GM23338 (cell line): ENCODE measurements at regions not wholly inside any gene's neighbourhood (a gene's known extent, or its start where the extent isn't known, plus 50 kb on each side); places are given as distances from the start of the nearest gene placed in this dataset.

Experiments used
- ATAC-seq: fragments of 200-7000 bp; cut with Tn5 transposase; 3 replicates; pipeline ENCODE4 v1.9.1; 2020
- DNase-seq: peaks from one replicate; pipeline ENCODE4 v3.0.0-alpha.2; 2015; ENCODE audit warnings: low spot score
- H2AFZ ChIP-seq: fragments of 200-600 bp; sonication (generic); 2 replicates; pipeline ENCODE4 v1.8.0; 2016; ENCODE audit warnings: antibody characterized with exemption, mild to moderate bottlenecking, moderate library complexity
- H3F3A ChIP-seq: fragments of 200-600 bp; sonication (generic); replicated peaks from 2 replicates; pipeline ENCODE4 v1.8.0; 2017; ENCODE audit warnings: antibody characterized with exemption, mixed run types, low read depth
- H3K27ac ChIP-seq: fragments of 200-600 bp; sonication (generic); 2 replicates; pipeline ENCODE4 v1.6.1; 2016; ENCODE audit warnings: low read depth
- H3K27me3 ChIP-seq: fragments of 200-600 bp; sonication (generic); 2 replicates; pipeline ENCODE4 v1.8.0; 2016; ENCODE audit warnings: mild to moderate bottlenecking, mixed run types, moderate library complexity; ENCODE audit not compliant: insufficient read depth
- H3K36me3 ChIP-seq: fragments of 200-600 bp; sonication (generic); 2 replicates; pipeline ENCODE4 v1.8.0; 2016; ENCODE audit warnings: mild to moderate bottlenecking; ENCODE audit not compliant: insufficient read depth
- H3K4me1 ChIP-seq: fragments of 200-600 bp; sonication (generic); 2 replicates; pipeline ENCODE4 v1.8.0; 2016; ENCODE audit warnings: mild to moderate bottlenecking, moderate library complexity; ENCODE audit not compliant: insufficient read depth
- H3K4me2 ChIP-seq: fragments of 200-600 bp; sonication (generic); 2 replicates; pipeline ENCODE4 v1.7.1; 2017; ENCODE audit warnings: mixed run types
- H3K4me3 ChIP-seq: fragments of 200-600 bp; sonication (generic); 2 replicates; pipeline ENCODE4 v1.6.1; 2016; ENCODE audit warnings: mixed run types
- H3K79me2 ChIP-seq: fragments of 200-600 bp; sonication (generic); replicated peaks from 2 replicates; pipeline ENCODE4 v1.8.0; 2017; ENCODE audit warnings: mild to moderate bottlenecking; ENCODE audit not compliant: insufficient read depth
- H3K9me2 ChIP-seq: fragments of 200-600 bp; sonication (generic); 2 replicates; pipeline ENCODE4 v1.8.0; 2017; ENCODE audit not compliant: insufficient read depth
- H4K20me1 ChIP-seq: fragments of 200-600 bp; sonication (generic); replicated peaks from 2 replicates; pipeline ENCODE4 v1.8.0; 2017; ENCODE audit warnings: mild to moderate bottlenecking; ENCODE audit not compliant: insufficient read depth
- H3K27ac Mint-ChIP-seq: 2 replicates; pipeline ENCODE4 v1.8.0; 2020; ENCODE audit warnings: inconsistent platforms, mild to moderate bottlenecking, moderate library complexity, mixed read lengths
- H3K27me3 Mint-ChIP-seq: 3 replicates; pipeline ENCODE4 v1.8.0; 2022; ENCODE audit warnings: low read depth, mild to moderate bottlenecking, moderate library complexity, mixed read lengths, inconsistent platforms; ENCODE audit not compliant: insufficient read depth, poor library complexity
- H3K36me3 Mint-ChIP-seq: 3 replicates; pipeline ENCODE4 v1.8.0; 2021; ENCODE audit warnings: low read depth, mild to moderate bottlenecking, inconsistent platforms, moderate library complexity, mixed read lengths
- H3K4me1 Mint-ChIP-seq: 3 replicates; pipeline ENCODE4 v1.8.0; 2020; ENCODE audit warnings: mild to moderate bottlenecking, inconsistent platforms, mixed read lengths
- H3K4me3 Mint-ChIP-seq: 3 replicates; pipeline ENCODE4 v1.8.0; 2021; ENCODE audit warnings: moderate library complexity, mild to moderate bottlenecking, inconsistent platforms, mixed read lengths
- H3K9me3 Mint-ChIP-seq: 3 replicates; pipeline ENCODE4 v1.8.0; 2020; ENCODE audit warnings: moderate library complexity, mild to moderate bottlenecking, inconsistent platforms, mixed read lengths
- CREB1 ChIP-seq: fragments of 250-450 bp; sonication (Bioruptor Pico); IDR thresholded peaks from 2 replicates; pipeline ENCODE4 v1.5.0; 2020; ENCODE audit warnings: low read depth, mild to moderate bottlenecking, moderate library complexity
- CTCF ChIP-seq, 2 experiments: fragments of 200-600 bp in 1 of 2; sonication (generic) in 1 of 2; conservative IDR thresholded peaks; 2 replicates each; pipeline versions ENCODE4 v1.5.1 to v1.6.1; 2016 to 2017; ENCODE audit warnings: antibody characterized with exemption in 2 of 2, low read depth in 2 of 2, mild to moderate bottlenecking in 2 of 2, moderate library complexity in 1 of 2
- ETS1 ChIP-seq: IDR thresholded peaks from 2 replicates; pipeline ENCODE4 v1.6.1; 2016; ENCODE audit warnings: antibody characterized with exemption
- EZH2 ChIP-seq: fragments of 200-600 bp; sonication (generic); IDR thresholded peaks from one replicate; pipeline ENCODE4 v1.8.0; 2017; ENCODE audit warnings: antibody characterized with exemption, mild to moderate bottlenecking, low read depth; ENCODE audit not compliant: unreplicated experiment
- EZH2phosphoT487 ChIP-seq: fragments of 200-600 bp; sonication (generic); IDR thresholded peaks from one replicate; pipeline ENCODE4 v1.8.1; 2018; ENCODE audit warnings: antibody characterized with exemption; ENCODE audit not compliant: unreplicated experiment
- JUNB ChIP-seq: IDR thresholded peaks from one replicate; pipeline ENCODE4 v1.6.1; 2016; ENCODE audit warnings: antibody characterized with exemption; ENCODE audit not compliant: unreplicated experiment
- NANOG ChIP-seq: IDR thresholded peaks from 2 replicates; pipeline ENCODE4 v1.6.1; 2016; ENCODE audit warnings: antibody characterized with exemption, borderline replicate concordance
- POLR2AphosphoS5 ChIP-seq: IDR thresholded peaks from 2 replicates; pipeline ENCODE4 v1.6.1; 2016; ENCODE audit warnings: antibody characterized with exemption, low read depth
- REST ChIP-seq: IDR thresholded peaks from one replicate; pipeline ENCODE4 v1.6.1; 2018; ENCODE audit warnings: antibody characterized with exemption; ENCODE audit not compliant: unreplicated experiment
- STAT1 ChIP-seq: IDR thresholded peaks from one replicate; pipeline ENCODE4 v1.6.1; 2016; ENCODE audit warnings: antibody characterized with exemption; ENCODE audit not compliant: unreplicated experiment
- ZNF114 ChIP-seq: fragments of 250-450 bp; sonication (Bioruptor Pico); IDR thresholded peaks from 2 replicates; pipeline ENCODE4 v1.5.0; 2020; ENCODE audit warnings: mild to moderate bottlenecking, moderate library complexity
- ZNF331 ChIP-seq: fragments of 250-450 bp; sonication (Bioruptor Pico); IDR thresholded peaks from 2 replicates; pipeline ENCODE4 v1.5.0; 2020; ENCODE audit warnings: low read depth, mild to moderate bottlenecking, moderate library complexity

- DNase-seq = no peak
- ATAC-seq = no peak
- no peak overlapping the region for H3K27ac Mint-ChIP-seq
Measured at GRCh38 chr20:22496817-22497216, 87.6 kb downstream of the FOXA2 start.

More at GRCh38 chr20:22496817-22497216, 87.6 kb downstream of the FOXA2 start:
- Histone ChIP-seq H3K79me2 (no peaks in the 10 kb centered on the region), H3K36me3 (no peaks in the 10 kb centered on the region), H3F3A (no peaks in the 10 kb centered on the region), H2AFZ (no peak overlapping the region), H3K4me1 (peaks cover 7% of the 10 kb centered on the region), H3K9me2 (no peaks in the 10 kb centered on the region), H3K4me2 (no peak overlapping the region), H3K27ac (no peak overlapping the region), H3K27me3 (no peaks in the 10 kb centered on the region), H4K20me1 (no peaks in the 10 kb centered on the region), H3K4me3 (no peak overlapping the region)
- Mint-ChIP-seq H3K4me1 (peaks cover 11% of the 10 kb centered on the region), H3K9me3 (no peaks in the 10 kb centered on the region), H3K36me3 (no peaks in the 10 kb centered on the region), H3K4me3 (no peak overlapping the region), H3K27me3 (no peaks in the 10 kb centered on the region)
- TF ChIP-seq STAT1 = no peak
- no peak for TF ChIP-seq ZNF114 (CRISPR knock-in tag)
- TF ChIP-seq JUNB = no peak
- no peak for TF ChIP-seq NANOG
- TF ChIP-seq POLR2AphosphoS5 = no peak
- TF ChIP-seq EZH2 = no peak
- no peak for TF ChIP-seq ETS1
- TF ChIP-seq CTCF (conservative IDR thresholded peaks at IDR 0.05; ENCODE audit: low read depth in 2 of 2) = no peak
- TF ChIP-seq CREB1 = no peak
- TF ChIP-seq ZNF331 = no peak
- no peak for TF ChIP-seq REST
- TF ChIP-seq EZH2phosphoT487 = no peak
